ENCODE measurements at regions not wholly inside any gene's neighbourhood (a gene's known extent, or its start where the extent isn't known, plus 50 kb on each side); places are given as distances from the start of the nearest gene placed in this dataset.

DNA sequence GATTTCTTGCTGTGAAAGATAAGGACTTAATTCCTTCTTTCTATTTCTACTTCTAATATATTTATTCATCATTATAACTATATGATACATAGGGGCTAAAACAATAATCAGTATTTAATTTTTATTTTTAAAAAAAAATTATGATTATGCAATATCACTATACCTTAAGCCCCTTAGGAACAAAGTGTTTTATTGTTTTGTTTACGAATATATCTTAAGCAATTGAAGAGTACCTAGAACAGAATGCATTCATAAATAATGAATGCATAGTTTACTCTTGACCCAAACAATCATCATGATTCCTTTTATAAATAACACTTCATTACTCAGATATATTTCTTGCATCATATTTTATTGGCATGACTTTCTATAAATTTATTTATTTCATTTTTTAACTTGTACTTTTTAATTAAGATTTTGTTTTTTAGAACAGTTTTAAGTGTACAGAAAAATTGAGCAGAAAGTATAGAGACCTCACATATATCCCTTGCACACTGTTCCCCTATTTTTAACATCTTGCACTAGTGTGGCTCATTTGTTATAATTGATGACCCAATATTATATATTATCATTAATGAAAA lies 339.9 kb upstream of the SPRY2 start:
- TF ChIP-seq, protein P1, sequence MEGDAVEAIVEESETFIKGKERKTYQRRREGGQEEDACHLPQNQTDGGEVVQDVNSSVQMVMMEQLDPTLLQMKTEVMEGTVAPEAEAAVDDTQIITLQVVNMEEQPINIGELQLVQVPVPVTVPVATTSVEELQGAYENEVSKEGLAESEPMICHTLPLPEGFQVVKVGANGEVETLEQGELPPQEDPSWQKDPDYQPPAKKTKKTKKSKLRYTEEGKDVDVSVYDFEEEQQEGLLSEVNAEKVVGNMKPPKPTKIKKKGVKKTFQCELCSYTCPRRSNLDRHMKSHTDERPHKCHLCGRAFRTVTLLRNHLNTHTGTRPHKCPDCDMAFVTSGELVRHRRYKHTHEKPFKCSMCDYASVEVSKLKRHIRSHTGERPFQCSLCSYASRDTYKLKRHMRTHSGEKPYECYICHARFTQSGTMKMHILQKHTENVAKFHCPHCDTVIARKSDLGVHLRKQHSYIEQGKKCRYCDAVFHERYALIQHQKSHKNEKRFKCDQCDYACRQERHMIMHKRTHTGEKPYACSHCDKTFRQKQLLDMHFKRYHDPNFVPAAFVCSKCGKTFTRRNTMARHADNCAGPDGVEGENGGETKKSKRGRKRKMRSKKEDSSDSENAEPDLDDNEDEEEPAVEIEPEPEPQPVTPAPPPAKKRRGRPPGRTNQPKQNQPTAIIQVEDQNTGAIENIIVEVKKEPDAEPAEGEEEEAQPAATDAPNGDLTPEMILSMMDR (conservative IDR thresholded peaks at IDR 0.05; ENCODE audit: low read length): no peak
- no peak for TF ChIP-seq EZH2phosphoT487 (IDR thresholded peaks at IDR 0.05; ENCODE audit: borderline replicate concordance, low read depth, low read length)
